Activated CD8-positive, alpha-beta T cell treated with anti-CD3 and anti-CD28 coated beads for 36 hours (primary cell): ENCODE measurements at regions not wholly inside any gene's neighbourhood (a gene's known extent, or its start where the extent isn't known, plus 50 kb on each side); places are given as distances from the start of the nearest gene placed in this dataset.

Experiments used
- ATAC-seq: fragments of 200-7000 bp; cut with Tn5 transposase; one replicate; pipeline ENCODE4 v1.10.0; 2021; ENCODE audit warnings: mild to moderate bottlenecking, moderate library complexity
- CTCF ChIA-PET: fragments of 350-600 bp; sonication (Branson Sonifier 250); formaldehyde crosslinking; loops from one replicate; lab custom pipeline; 2021; ENCODE audit warnings: antibody characterized with exemption; lab: Charles Lee
- POLR2A ChIA-PET: fragments of 350-600 bp; sonication (Branson Sonifier 250); formaldehyde crosslinking; loops from one replicate; lab custom pipeline; 2021; ENCODE audit warnings: antibody characterized with exemption; lab: Charles Lee
- DNase-seq: peaks from one replicate; pipeline ENCODE4 v3.0.0-alpha.2; 2020
- H3K27ac Mint-ChIP-seq: one replicate; pipeline ENCODE4 v1.8.0; 2021; ENCODE audit warnings: mild to moderate bottlenecking, mixed read lengths
- H3K27me3 Mint-ChIP-seq: one replicate; pipeline ENCODE4 v1.8.0; 2021; ENCODE audit warnings: mixed read lengths
- H3K36me3 Mint-ChIP-seq: one replicate; pipeline ENCODE4 v1.8.0; 2021; ENCODE audit warnings: low read depth, mixed read lengths
- H3K4me1 Mint-ChIP-seq: one replicate; pipeline ENCODE4 v1.8.0; 2021; ENCODE audit warnings: low read depth, mixed read lengths
- H3K4me3 Mint-ChIP-seq: one replicate; pipeline ENCODE4 v1.8.0; 2021; ENCODE audit warnings: mild to moderate bottlenecking, moderate library complexity, mixed read lengths
- H3K9me3 Mint-ChIP-seq: one replicate; pipeline ENCODE4 v1.8.0; 2021; ENCODE audit warnings: mixed read lengths
- CTCF ChIP-seq: fragments of 200-600 bp; IDR thresholded peaks from one replicate; pipeline ENCODE4 v1.8.0; 2022; ENCODE audit warnings: antibody characterized with exemption, mild to moderate bottlenecking
- intact Hi-C: fragments of 100-400 bp; cut with micrococcal nuclease; formaldehyde crosslinking; loops from one replicate; pipeline ENCODE4 v1.10.0; 2022

GRCh38 chr2:129296396-129296795, 683.1 kb upstream of the RAB6C start:
- intact Hi-C loops: no loop called here
- H3K4me1 Mint-ChIP-seq: no peaks in the 10 kb centered on the region
- no peak overlapping the region for H3K4me3 Mint-ChIP-seq
- no peaks in the 10 kb centered on the region for H3K36me3 Mint-ChIP-seq
- TF ChIP-seq CTCF: no peak
- H3K27ac Mint-ChIP-seq: no peak overlapping the region
- ChIA-PET POLR2A (no interaction called here), CTCF (no interaction called here)
- no peaks in the 10 kb centered on the region for H3K27me3 Mint-ChIP-seq
- no peaks in the 10 kb centered on the region for H3K9me3 Mint-ChIP-seq
- no peak for DNase-seq
- ATAC-seq: no peak

- no peak for ATAC-seq
- CTCF ChIA-PET: no interaction called here
- H3K4me3 Mint-ChIP-seq: no peak overlapping the region
These were observed 682.7 kb upstream of the RAB6C start for GRCh38 chr2:129296806-129297205.

GRCh38 chr2:129297430-129297829, 682.0 kb upstream of the RAB6C start:
- Mint-ChIP-seq H3K9me3 (no peaks in the 10 kb centered on the region), H3K4me1 (no peaks in the 10 kb centered on the region), H3K27me3 (no peaks in the 10 kb centered on the region), H3K36me3 (no peaks in the 10 kb centered on the region), H3K4me3 (no peak overlapping the region), H3K27ac (no peak overlapping the region)
- DNase-seq (no peak), ATAC-seq (no peak)
- POLR2A ChIA-PET: no interaction called here
- CTCF ChIA-PET: no interaction called here
- no peak for TF ChIP-seq CTCF
- intact Hi-C loops: no loop called here

More at GRCh38 chr2:129296806-129297205, 682.7 kb upstream of the RAB6C start:
- no peaks in the 10 kb centered on the region for H3K27me3 Mint-ChIP-seq
- DNase-seq: no peak
- H3K27ac Mint-ChIP-seq: no peak overlapping the region
- no peak for TF ChIP-seq CTCF
- intact Hi-C loops: no loop called here
- POLR2A ChIA-PET: no interaction called here
- H3K9me3 Mint-ChIP-seq: no peaks in the 10 kb centered on the region
- no peaks in the 10 kb centered on the region for H3K4me1 Mint-ChIP-seq
- no peaks in the 10 kb centered on the region for H3K36me3 Mint-ChIP-seq

- Mint-ChIP-seq H3K9me3 (no peaks in the 10 kb centered on the region), H3K4me3 (no peak overlapping the region), H3K27ac (no peak overlapping the region), H3K4me1 (no peaks in the 10 kb centered on the region), H3K27me3 (no peaks in the 10 kb centered on the region), H3K36me3 (no peaks in the 10 kb centered on the region)
- DNase-seq: no peak
- TF ChIP-seq CTCF: no peak
- POLR2A ChIA-PET: no interaction called here
- intact Hi-C loops: no loop called here
- CTCF ChIA-PET: no interaction called here
- ATAC-seq: no peak
These were observed 680.1 kb upstream of the RAB6C start for GRCh38 chr2:129299338-129299737.

- intact Hi-C loops: no loop called here
- ATAC-seq (no peak), DNase-seq (no peak)
- Mint-ChIP-seq H3K4me3 (no peak overlapping the region), H3K27ac (no peak overlapping the region), H3K27me3 (no peaks in the 10 kb centered on the region), H3K4me1 (no peaks in the 10 kb centered on the region), H3K9me3 (no peaks in the 10 kb centered on the region), H3K36me3 (no peaks in the 10 kb centered on the region)
- CTCF ChIA-PET: no interaction called here
- POLR2A ChIA-PET: no interaction called here
- no peak for TF ChIP-seq CTCF
These were observed 679.7 kb upstream of the RAB6C start for GRCh38 chr2:129299756-129300155.
